A673 (cell line): ENCODE measurements at regions not wholly inside any gene's neighbourhood (a gene's known extent, or its start where the extent isn't known, plus 50 kb on each side); places are given as distances from the start of the nearest gene placed in this dataset.

Source experiments
- BruUV-seq: library from RNA; stranded (reverse); fragments of 400-500 nt; replicated peaks from 2 replicates; lab custom pipeline; 2021; lab: Mats Ljungman, UMichigan
- CTCF ChIA-PET: fragments of 300-600 bp; sonication (Branson Sonifier 250); formaldehyde crosslinking; loops from one replicate; lab custom pipeline; 2022; ENCODE audit warnings: antibody characterized with exemption; lab: Charles Lee
- POLR2A ChIA-PET: fragments of 300-600 bp; sonication (Branson Sonifier 250); formaldehyde crosslinking; loops from one replicate; lab custom pipeline; 2022; ENCODE audit warnings: antibody characterized with exemption; ENCODE audit not compliant: low non-redundant PET; lab: Charles Lee
- DNase-seq: peaks from one replicate; pipeline ENCODE4 v3.0.0-alpha.2; 2015; ENCODE audit warnings: low spot score
- H3K27ac ChIP-seq: fragments of 200-600 bp; sonication (generic); 2 replicates; pipeline ENCODE4 v1.5.1; 2016; ENCODE audit warnings: mixed run types, low read depth, mild to moderate bottlenecking, mixed read lengths, antibody characterized with exemption, low read length; ENCODE audit not compliant: poor library complexity, severe bottlenecking
- H3K27me3 ChIP-seq: fragments of 200-600 bp; sonication (generic); replicated peaks from 2 replicates; pipeline ENCODE4 v1.6.1; 2017; ENCODE audit warnings: mixed run types, low read depth, mild to moderate bottlenecking, mixed read lengths, antibody characterized with exemption, low read length; ENCODE audit not compliant: insufficient read depth, poor library complexity
- H3K36me3 ChIP-seq: fragments of 200-600 bp; sonication (generic); 2 replicates; pipeline ENCODE4 v1.6.1; 2016; ENCODE audit warnings: mixed run types, mild to moderate bottlenecking, mixed read lengths, antibody characterized with exemption, low read length; ENCODE audit not compliant: insufficient read depth, poor library complexity, severe bottlenecking
- H3K4me1 ChIP-seq: fragments of 200-600 bp; sonication (generic); 2 replicates; pipeline ENCODE4 v1.6.1; 2017; ENCODE audit warnings: mixed run types, mild to moderate bottlenecking, mixed read lengths, antibody characterized with exemption, low read length; ENCODE audit not compliant: insufficient read depth, poor library complexity, severe bottlenecking
- H3K4me3 ChIP-seq: fragments of 200-600 bp; sonication (generic); 2 replicates; pipeline ENCODE4 v1.5.1; 2016; ENCODE audit warnings: low read depth, mixed run types, mild to moderate bottlenecking, mixed read lengths, low read length; ENCODE audit not compliant: poor library complexity, severe bottlenecking
- H3K9me3 ChIP-seq: fragments of 200-600 bp; sonication (generic); 2 replicates; pipeline ENCODE4 v1.6.1; 2016; ENCODE audit warnings: mixed run types, low read depth, mild to moderate bottlenecking, mixed read lengths, antibody characterized with exemption, low read length; ENCODE audit not compliant: poor library complexity, severe bottlenecking
- EZH2 ChIP-seq: fragments of 200-600 bp; sonication (generic); IDR thresholded peaks from 2 replicates; pipeline ENCODE4 v1.6.1; 2017; ENCODE audit warnings: borderline replicate concordance, low read depth, mild to moderate bottlenecking, mixed read lengths, antibody characterized with exemption, low read length; ENCODE audit not compliant: poor library complexity, severe bottlenecking
- intact Hi-C: fragments of 100-400 bp; cut with micrococcal nuclease; formaldehyde crosslinking; loops from one replicate; pipeline ENCODE4 v1.10.0; 2022; ENCODE audit not compliant: unreplicated experiment
- TF ChIP-seq, protein P1 (sequence below): fragments of 300-800, 200-600 bp; sonication (generic); conservative IDR thresholded peaks from 2 replicates; pipeline ENCODE4 v1.5.1; 2017; ENCODE audit warnings: low read depth, mild to moderate bottlenecking, antibody characterized with exemption, low read length, moderate library complexity, mixed read lengths

DNA sequence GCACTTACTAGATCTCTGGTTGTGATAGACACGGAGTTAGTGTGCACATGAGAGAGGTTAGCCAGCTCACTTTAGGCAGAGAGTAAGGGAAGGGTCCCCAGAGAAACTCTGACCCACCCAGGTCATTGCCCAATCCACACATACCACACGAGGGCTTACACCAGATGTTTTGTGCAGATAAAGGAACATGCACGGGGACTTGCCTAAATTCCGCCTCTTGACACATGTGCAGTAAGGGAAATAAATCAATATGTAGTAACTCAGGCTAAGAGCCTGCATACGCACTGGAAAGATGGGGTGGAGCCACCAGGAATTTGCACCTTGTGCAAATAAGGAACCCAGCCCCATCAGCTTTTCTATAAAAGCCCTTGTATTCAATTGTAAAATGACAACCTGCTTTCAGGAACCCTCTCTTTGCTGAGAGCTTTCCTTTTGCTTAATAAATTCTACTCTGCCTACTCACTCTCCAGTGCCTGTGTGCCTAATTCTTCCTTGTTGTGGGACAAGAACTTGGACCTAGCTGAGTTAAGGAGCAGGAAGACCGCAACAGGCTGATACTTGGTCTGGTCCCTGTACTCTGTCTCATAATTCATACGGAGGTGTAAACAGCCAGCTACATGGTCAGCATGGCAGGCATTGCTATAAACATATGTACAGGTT, 120.2 kb downstream of the EMP1 start:
- Histone ChIP-seq H3K36me3 (no peaks in the 10 kb centered on the region), H3K27ac (no peak overlapping the region), H3K9me3 (no peaks in the 10 kb centered on the region), H3K4me3 (no peak overlapping the region), H3K27me3 (peaks cover 68% of the 10 kb centered on the region), H3K4me1 (no peaks in the 10 kb centered on the region)
- intact Hi-C loops = no loop called here
- no peak for DNase-seq
- ChIA-PET CTCF (no interaction called here), POLR2A (no interaction called here)
- BruUV-seq = no TSS peak
- TF ChIP-seq, protein P1, sequence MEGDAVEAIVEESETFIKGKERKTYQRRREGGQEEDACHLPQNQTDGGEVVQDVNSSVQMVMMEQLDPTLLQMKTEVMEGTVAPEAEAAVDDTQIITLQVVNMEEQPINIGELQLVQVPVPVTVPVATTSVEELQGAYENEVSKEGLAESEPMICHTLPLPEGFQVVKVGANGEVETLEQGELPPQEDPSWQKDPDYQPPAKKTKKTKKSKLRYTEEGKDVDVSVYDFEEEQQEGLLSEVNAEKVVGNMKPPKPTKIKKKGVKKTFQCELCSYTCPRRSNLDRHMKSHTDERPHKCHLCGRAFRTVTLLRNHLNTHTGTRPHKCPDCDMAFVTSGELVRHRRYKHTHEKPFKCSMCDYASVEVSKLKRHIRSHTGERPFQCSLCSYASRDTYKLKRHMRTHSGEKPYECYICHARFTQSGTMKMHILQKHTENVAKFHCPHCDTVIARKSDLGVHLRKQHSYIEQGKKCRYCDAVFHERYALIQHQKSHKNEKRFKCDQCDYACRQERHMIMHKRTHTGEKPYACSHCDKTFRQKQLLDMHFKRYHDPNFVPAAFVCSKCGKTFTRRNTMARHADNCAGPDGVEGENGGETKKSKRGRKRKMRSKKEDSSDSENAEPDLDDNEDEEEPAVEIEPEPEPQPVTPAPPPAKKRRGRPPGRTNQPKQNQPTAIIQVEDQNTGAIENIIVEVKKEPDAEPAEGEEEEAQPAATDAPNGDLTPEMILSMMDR = no peak
- no peak for TF ChIP-seq EZH2

DNA sequence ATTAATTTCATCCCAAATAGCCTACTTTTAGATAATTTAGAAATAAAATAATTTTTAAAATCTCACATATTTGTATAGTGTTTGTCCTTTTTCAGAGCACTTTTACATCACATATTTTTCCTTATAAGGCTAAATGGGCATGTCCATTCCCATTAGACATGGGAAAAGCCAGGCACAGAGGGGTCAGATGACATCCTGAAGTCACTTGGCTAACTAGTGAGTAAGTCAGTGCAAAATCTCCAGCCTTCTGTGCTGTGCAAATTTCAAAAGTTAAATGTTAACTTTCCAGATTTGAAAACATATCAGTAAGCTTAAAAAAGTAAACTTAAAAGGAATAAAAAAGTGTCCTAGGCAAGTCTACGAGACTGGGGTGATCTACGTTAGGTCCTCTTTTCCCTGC, 117.4 kb downstream of the EMP1 start:
- no peaks in the 10 kb centered on the region for H3K36me3 ChIP-seq
- H3K9me3 ChIP-seq = no peaks in the 10 kb centered on the region
- BruUV-seq = no TSS peak
- H3K4me1 ChIP-seq = no peaks in the 10 kb centered on the region
- H3K4me3 ChIP-seq = no peak overlapping the region
- CTCF ChIA-PET = no interaction called here
- no peak for TF ChIP-seq EZH2
- TF ChIP-seq, protein P1 = no peak
- no peak overlapping the region for H3K27ac ChIP-seq
- intact Hi-C loops = no loop called here
- H3K27me3 ChIP-seq = peaks cover 59% of the 10 kb centered on the region
- POLR2A ChIA-PET = no interaction called here
- DNase-seq = no peak

DNA sequence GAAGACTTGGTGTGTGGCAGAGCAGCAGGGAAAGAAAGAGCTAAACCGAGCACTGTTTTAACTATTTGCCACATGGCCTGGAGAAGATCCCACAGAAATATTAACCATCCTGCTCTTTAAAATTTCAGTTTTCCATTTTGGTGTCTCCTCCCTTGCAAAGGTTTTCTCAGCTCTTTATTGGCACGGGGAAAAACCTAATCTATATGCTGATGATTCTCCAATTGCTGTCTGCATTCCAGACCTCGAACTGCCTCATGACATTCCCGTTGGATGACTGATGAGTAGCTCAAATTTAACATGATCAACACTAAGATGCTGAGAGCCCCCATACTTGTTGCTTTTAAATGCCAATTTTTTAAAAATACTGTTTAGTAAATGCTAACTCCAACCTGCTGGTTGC, 115.0 kb downstream of the EMP1 start:
- no peaks in the 10 kb centered on the region for H3K4me1 ChIP-seq
- no peaks in the 10 kb centered on the region for H3K9me3 ChIP-seq
- no peak for DNase-seq
- no peak overlapping the region for H3K27ac ChIP-seq
- H3K36me3 ChIP-seq = no peaks in the 10 kb centered on the region
- intact Hi-C loops = no loop called here
- H3K27me3 ChIP-seq = peaks cover 55% of the 10 kb centered on the region
- no peak overlapping the region for H3K4me3 ChIP-seq
- ChIA-PET CTCF (no interaction called here), POLR2A (interaction anchor here (0.5 kb wide), 1 partner anchor 278 kb away, joined by 3 read pairs; no protein-coding TSS in a partner anchor)
- TF ChIP-seq EZH2 = no peak
- TF ChIP-seq, protein P1 = no peak
- no TSS peak for BruUV-seq
